ENCODE measurements at regions not wholly inside any gene's neighbourhood (a gene's known extent, or its start where the extent isn't known, plus 50 kb on each side); places are given as distances from the start of the nearest gene placed in this dataset.

DNA sequence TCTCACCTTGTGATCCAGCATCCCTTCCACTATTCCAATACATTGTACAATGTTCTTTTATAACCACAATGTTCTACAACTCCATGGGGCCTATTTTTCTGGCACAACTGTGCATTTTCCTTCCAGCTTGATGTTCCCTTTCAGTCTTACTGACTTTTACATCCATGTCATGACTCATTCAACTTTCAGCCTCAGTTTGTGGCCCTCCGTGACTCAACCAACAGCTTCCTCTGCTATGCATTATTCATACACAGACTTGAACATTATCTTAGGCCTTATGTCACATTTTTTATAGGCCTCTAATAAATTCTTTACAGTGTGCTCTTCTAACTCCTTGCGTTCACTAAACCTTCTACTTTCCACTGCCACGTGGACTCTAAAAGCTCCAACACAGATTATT lies 119.4 kb upstream of the PRMT6 start:
- no peak for DNase-seq

DNA sequence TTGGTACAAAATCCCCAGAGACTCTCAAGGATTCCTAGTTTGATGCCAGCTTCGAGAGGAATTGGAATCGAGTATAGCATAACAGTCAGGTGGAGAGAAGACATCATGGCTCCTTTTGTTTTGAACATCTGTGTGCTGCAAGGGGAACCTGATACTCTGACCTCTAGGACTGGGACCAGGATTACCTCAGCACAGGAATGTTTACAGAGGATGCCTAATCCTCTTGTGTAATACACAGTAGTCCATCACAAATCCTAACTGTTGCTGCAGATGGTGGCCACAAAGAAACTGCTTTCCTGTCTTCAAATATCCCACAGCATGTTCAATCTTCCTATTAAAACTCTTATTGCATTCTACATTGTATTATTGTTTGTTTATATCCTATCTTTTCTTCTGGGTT lies 111.8 kb upstream of the PRMT6 start:
- DNase-seq: no peak

DNA sequence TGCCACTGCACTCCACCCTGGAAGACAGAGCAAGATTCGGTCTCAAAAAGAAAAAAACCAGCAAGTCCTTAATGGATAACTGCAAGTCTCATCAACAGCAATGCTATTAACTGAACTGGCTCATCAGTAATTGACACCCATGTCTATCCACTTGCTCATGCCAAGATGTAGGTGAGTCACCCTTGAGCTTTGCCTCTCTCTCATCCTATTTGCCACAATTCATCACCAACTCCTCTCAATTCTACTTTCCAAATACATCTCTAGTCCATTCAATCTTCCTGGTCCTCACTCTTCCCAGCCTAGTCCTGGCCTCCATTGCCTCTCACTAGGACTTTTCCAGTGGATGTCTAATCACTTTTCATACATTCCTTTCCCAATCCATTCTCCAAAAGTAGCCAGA lies 103.7 kb upstream of the PRMT6 start:
- no peak for DNase-seq

DNA sequence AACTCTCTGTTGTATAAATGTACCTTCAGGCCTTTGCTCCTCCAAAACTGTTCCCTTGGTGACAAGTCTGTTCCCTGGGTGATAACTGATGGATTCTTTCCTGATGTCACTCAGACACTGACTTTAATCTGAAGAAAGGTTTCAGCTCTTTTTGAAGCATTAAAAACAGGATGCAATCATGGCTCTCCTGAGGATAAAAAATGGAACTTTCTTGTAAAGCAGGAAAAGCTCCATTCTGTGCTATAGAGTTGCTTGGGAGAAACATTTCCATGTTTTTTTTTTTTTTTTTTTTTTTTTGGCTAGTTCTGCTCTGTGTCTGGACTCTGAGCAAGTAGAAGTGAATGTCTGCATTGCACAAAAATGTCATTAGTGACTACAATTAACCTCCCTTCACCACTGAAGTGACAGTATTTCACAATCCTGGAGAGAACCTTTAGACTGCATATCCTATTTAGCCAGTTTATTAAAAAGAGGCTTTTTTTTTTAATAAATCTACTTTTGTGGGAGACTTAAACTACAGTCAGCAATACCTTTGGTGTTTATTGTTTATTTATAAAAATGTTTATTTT lies 101.7 kb upstream of the PRMT6 start:
- DNase-seq: no peak

DNA sequence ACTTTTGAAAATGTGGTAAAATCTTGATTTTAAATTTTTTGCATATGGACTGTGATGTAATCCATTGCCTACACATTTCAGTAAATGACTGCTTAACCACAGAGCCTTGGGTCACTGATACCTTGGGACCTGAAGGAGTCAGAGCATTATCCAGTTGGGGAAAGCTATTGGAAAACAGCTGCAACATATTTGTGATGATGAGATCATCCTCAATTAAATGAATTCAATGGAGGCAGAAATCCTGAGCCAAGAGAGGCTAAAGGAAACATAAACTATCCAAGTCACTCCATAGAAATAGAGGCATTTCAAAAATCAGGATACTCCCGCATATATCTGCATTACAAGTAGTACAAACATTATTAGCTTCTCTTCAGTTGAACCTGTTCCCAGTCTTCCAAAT lies 99.8 kb upstream of the PRMT6 start:
- peak; percentile 29 for DNase-seq

DNA sequence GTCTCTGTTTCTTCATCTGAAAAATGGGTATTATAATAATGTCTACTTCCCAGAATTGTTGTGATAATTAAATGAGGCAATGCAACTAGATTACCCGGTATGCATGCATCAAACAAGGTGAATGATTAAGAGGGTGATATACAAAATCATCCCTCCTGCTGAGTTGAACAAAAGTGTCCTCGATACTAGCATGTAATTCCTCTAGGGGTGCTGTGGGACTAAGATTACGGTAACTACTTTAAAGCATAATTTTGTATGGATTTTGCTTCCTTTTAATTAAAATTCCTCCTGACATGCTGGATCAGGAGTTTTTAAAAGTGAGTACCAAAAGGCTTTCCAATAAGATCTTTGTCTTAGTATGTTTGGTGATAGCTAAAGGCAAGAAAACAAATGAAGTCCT lies 98.7 kb upstream of the PRMT6 start:
- DNase-seq: no peak

DNA sequence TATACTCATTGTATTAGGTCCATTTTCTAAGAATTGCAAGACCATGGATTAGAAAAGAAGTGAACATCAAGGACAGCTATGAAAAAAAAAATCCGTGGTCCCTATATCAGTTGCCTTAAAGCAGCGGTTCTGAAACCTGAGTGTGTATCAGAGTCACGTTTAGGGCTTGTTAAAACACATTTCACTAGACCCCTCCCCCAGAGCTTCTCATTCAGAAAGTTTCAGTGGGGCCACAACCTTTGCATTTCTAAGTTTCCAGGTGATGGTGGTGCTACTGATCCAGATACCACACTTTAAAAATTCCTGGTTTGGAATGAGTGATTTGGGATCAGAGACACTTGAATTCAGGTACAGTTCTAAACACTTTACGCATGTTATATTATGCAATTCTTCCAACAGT lies 96.1 kb upstream of the PRMT6 start:
- no peak for DNase-seq

DNA sequence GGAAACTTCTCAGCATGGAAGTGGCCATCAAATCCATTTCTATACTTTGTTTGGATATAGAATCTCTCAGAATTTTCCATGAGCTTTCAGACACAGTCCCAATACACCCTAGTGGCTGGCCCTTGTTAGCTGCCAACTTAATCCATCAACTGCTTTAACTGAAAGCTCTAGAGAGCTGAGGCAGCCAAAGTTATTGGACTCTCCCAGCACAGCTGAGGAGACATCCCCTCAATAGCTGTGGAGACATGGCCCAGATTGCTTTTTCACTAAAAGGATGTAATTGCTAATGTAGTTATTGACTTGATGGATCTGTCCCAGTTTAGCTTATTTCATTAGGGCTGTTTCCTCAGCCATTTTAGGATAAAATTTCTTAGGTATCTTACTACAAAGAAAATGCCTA lies 94.8 kb upstream of the PRMT6 start:
- DNase-seq: no peak

DNA sequence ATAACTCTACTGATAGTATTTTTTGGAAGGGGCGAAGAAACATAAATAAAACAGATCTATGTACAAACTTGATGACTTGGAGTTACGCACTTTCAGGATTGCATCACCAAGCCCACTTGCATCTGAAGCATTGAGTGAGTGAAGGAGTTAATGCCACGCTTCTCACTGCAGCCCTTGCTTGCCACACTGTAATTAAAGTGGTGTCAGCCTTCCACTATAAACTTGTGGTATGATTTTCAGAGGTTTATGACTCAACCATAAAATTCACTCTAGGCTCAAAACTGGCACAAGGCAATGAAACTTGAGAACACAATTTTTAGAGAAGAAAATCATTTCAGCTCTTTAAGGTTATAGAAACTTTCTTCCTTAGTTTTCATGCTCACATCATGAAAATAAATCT lies 93.9 kb upstream of the PRMT6 start:
- DNase-seq: no peak

DNA sequence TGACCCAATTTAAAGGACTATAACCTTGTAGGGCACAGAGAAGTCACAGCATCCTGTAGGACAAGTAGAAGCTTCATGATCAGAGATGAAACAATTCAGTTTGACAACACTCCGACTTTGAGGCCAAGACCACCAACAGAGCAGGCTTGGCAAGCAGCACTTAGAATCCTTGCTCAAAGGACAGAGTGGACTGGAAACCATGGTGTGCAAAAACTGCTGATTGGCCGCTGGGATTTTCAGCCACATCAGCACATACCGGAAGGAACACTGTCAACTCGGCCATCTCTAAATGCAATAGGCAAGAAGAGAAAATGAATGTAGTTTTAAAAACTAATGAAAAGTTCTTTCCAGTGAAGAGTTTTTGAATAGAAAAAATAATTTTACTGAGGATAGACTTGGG lies 92.0 kb upstream of the PRMT6 start:
- no peak for DNase-seq

DNA sequence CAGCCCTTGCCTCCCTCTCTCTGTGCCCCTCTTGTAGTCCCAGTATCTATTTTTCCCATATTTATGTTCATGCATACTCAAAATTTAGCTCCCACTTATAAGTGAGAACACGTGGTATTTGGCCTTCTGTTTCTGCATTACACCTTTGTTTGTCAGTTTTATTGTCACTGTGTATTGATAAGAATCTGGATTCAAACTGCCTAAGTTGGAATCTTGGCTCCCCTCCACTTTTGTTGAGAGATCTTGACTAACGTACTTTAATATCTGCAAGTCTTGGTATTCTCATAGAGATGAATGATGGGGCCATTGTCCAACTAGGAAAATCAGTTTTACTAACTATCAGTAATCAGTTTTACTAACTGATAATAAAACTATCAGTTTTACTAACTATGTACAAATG lies 87.8 kb upstream of the PRMT6 start:
- no peak for DNase-seq

DNA sequence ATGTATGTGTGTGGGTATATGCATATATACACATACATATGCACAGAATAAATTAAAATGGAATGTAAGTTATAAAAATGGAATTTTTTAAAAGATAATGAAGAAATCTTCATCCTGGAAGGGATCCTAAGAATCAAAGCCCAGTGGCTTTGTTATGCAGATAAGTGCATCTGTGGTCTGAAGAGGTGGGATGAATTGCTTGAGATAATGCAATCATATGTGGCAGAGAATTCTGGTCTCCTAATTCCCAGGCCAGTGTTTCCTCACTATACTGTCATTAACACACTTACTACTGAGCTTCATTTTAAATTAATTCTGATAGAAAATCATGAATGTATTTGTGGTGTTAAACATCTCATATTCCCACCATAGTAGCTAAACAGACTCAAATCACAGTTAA lies 86.7 kb upstream of the PRMT6 start:
- DNase-seq: no peak

DNA sequence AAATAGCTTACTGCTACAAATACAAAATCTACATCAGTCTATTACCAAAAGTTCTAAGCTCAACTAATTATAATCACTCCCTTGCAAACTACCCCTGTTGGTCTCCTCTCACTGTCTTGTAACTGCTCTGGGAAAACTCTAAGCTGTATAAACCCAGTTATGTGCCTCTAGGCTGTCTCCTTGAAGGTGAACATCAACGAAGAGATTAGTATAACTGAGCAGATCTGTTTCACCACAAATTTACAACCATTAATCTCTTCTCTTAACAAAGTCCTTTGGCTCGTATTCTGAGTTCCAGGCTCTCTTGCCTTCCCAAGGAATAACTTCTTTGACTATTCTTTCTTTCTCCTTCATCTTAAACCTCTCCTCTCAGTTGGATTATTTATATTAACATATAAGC lies 84.4 kb upstream of the PRMT6 start:
- DNase-seq: no peak

DNA sequence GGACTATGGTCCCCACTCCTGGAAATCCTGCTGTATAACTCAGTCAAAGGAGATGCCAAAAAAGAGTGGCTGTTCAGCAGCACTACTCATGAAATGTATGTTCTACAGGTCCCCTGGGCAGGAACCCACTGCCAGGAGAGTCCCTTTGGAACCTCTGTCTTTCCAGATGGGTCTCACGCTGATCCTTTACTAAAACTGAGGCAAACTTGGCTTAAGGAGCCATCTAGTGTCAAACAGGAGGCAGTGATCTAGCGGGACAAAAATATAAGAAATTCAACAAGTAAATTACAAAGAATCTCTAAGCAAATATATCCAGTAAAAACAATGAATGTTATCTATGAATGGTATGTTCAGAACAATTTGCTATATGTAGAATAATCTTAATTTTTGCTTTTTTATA lies 80.5 kb upstream of the PRMT6 start:
- DNase-seq: no peak

DNA sequence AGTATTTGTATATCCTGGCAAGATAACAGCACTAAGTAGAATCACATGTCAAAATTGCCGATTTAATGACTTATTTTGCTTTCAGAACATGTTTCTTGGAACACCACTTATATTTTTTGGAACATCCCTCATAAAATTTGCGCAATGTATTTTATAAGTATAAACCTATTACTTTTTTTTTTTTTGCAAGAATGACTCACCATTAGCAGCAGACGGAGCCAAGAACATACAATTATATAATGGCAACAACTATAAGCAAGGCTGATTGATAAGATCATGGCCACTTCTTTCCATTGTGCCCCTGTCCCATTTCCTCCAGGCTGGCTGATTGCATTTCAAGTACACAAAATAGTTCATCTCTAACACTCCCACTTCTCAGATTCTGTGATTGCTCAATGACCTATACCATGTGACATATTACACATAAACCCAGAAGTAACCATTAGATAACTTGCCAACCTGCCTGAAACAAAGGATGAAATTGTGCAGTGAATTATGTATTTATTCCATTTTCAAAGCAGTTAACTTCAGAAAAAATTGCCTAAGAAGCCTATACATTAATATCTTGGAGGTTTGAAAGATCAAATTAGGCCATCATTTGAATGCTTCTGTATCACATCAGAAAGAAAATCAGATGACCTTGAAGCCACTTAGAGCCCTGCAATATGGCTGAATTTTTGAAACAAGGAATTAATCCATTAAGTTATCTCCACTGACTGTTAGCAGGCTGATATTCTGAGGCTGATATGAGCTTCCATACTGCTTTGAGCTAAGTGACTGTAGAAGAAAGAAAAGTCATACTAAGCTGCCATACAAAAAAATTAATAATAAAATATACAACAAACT lies 77.8 kb upstream of the PRMT6 start:
- DNase-seq: no peak

DNA sequence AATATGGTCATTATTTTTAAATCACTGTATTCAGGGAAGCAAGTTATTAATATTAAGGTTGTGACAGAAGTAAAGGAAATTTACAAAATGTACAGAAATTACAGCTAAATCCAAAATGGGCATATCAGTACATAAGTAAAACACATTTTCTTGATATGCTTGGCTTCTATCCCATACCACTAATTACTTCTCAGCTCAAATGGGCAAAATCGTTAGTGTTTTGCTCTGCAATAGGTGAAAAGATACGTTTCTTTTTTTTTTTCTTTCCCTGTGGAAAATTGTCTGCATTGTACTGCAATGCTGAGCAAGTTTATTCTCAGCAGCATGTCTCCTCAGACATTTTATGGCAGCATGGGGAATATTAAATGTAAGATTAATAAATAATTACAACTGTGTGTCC lies 77.1 kb upstream of the PRMT6 start:
- DNase-seq: no peak

DNA sequence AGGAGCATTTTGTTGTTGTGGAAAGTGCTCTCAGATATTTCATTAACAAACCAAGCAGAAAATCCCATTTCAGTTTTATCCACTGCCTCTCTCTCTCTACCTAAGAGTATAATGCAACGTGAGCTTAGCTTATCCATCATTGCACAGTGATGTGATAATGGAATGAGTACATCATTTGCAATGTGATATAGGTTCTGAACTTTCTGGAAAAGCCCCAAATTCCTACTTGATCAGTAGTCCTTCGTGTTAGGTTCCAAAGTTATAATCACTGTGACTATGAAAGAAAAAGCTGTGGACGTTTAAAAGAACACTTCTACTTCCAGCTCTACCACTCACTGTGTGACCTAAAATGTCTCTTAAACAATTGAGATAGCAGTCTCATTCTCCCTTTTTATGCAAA lies 76.4 kb upstream of the PRMT6 start:
- DNase-seq: no peak

DNA sequence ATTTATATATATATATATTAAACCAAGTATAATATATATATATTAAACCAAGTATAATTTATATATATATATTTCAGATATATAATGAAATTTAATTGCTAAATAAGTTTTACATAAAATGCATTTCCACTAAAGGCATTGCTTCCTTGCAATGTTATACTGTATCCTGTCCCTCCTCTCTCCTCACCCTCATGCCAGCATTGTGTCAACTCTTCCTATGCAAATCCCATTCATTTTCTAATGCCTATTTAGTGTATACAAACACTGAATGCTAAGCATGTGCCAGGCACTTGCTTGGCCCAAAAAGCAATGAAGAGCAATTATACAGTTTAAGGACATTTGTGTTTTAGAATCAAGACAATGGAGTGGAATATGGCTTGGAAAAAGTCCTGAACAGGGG lies 71.7 kb upstream of the PRMT6 start:
- DNase-seq: no peak

DNA sequence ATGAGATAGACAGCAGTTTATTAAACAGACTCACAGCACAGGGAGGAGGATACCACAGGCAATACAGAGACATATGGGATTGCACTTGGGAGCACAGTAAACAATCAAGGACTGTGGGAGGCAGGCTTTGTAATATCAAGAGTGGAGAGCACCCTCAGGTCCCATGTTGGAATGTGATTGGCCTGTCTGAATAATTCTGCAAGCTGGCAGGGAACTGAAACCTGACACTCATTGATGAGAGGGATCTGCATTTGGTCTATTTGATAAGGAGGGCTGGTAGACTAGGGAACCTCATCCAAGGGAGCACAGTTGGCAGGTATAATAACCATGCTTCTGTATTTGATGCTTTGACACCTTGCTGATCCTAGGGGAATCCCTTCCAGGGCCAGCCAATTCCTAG lies 69.9 kb upstream of the PRMT6 start:
- DNase-seq: no peak

DNA sequence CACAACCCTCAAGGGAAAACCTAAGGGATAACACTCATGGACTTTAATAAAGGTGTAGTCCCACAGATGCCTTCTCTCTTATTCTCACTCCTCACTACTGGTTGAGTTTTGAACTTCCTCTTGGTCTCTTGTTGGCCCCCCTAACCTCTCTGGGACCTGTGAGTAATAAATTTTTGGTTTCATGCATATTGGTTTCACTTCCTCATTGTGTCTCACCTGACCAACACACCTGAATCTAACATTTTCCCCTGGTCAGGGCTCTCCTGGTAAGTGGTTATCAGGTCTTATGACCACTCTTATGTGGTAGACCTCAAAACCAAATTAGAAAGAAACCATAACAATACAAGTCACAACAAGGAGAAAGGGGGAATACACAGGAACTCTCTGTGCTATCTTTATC lies 60.5 kb upstream of the PRMT6 start:
- DNase-seq: no peak

DNA sequence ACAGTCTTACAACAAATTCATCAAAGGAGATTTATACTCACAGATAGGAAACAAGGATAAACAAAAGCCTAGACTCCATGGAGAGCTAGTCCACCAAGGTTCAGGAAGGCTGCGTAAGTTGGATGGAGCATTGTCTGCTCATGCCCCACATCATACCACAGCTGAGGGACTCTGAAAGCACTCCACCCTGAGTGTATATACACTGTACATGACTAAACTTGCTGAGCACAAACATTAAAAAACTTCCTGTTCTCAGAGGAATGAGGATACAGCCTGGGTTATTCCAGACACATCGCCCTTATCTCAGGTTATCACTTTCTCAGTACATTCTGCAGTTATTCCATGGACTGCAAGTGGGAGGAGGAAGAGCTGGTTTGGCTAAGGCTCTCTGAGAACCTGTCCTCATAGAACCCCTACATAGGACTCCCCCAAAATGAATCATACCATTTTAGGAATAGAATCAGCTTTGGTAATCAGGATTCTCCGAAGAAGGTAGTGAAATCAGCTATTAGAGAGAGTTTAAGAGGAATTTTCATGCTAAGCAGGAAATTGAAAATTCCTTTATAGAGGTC lies 58.0 kb upstream of the PRMT6 start:
- DNase-seq: no peak

DNA sequence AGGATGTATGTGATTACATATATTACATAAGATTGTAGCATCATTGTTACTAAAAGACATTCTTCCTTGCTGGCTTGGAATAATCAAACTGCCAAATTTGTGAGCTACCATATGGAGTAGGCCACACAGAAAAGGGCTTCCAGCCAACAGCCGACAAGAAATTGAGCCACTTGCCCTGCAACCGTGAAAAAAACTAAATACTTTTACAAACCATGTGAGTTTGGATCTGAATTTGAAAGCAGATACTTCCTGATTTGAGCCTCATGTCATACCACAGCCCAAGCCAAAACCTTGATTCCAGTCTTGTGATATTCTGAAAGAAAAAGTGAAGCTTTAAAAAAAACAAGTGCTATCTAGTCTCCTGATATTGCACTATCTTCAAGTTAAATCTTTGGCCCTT lies 55.6 kb upstream of the PRMT6 start:
- no peak for DNase-seq

DNA sequence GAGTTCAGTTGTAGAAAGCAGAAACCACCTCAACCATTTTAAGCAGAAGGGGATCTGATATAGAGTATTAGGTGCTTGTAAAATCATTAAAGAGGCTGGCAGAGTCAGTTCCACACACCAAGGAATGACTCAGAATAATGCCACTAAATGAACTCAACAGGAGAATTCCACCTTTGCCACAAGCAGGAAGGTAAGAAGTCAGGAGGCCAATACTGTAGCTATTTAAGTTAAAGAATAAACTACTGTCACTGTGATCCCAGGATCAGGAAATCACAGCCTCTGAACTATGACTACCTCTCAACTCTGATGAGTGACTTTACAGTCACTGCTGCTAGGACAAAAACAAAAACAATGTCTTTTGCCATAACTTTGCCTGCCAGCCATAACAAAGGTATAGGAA lies 52.5 kb upstream of the PRMT6 start:
- DNase-seq: no peak

DNA sequence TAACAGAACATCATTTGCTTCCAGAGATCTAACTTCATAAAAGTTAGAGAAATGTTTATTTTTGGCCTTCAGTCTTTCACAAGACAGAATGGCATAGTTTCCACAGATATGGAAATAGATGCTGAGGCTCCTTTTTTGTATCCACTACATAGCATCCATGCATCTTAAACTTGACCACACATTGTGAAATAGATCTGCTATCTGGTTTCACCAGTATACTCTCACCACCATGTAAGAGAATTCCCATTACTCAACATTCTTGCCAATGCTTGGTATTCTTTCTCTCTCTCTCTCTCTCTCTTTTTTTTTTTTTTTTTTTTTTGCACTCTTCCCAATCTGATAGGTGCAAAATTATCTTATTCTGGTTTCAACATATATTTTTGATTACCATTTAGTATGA lies 52.1 kb upstream of the PRMT6 start:
- DNase-seq: no peak
